GM23338 (cell line): ENCODE measurements at regions not wholly inside any gene's neighbourhood (a gene's known extent, or its start where the extent isn't known, plus 50 kb on each side); places are given as distances from the start of the nearest gene placed in this dataset.

ENCODE experiments used
- ATAC-seq: fragments of 200-7000 bp; cut with Tn5 transposase; 3 replicates; pipeline ENCODE4 v1.9.1; 2020
- DNase-seq: peaks from one replicate; pipeline ENCODE4 v3.0.0-alpha.2; 2015; ENCODE audit warnings: low spot score
- H2AFZ ChIP-seq: fragments of 200-600 bp; sonication (generic); 2 replicates; pipeline ENCODE4 v1.8.0; 2016; ENCODE audit warnings: antibody characterized with exemption, mild to moderate bottlenecking, moderate library complexity
- H3F3A ChIP-seq: fragments of 200-600 bp; sonication (generic); replicated peaks from 2 replicates; pipeline ENCODE4 v1.8.0; 2017; ENCODE audit warnings: antibody characterized with exemption, mixed run types, low read depth
- H3K27ac ChIP-seq: fragments of 200-600 bp; sonication (generic); 2 replicates; pipeline ENCODE4 v1.6.1; 2016; ENCODE audit warnings: low read depth
- H3K27me3 ChIP-seq: fragments of 200-600 bp; sonication (generic); 2 replicates; pipeline ENCODE4 v1.8.0; 2016; ENCODE audit warnings: mild to moderate bottlenecking, mixed run types, moderate library complexity; ENCODE audit not compliant: insufficient read depth
- H3K36me3 ChIP-seq: fragments of 200-600 bp; sonication (generic); 2 replicates; pipeline ENCODE4 v1.8.0; 2016; ENCODE audit warnings: mild to moderate bottlenecking; ENCODE audit not compliant: insufficient read depth
- H3K4me1 ChIP-seq: fragments of 200-600 bp; sonication (generic); 2 replicates; pipeline ENCODE4 v1.8.0; 2016; ENCODE audit warnings: mild to moderate bottlenecking, moderate library complexity; ENCODE audit not compliant: insufficient read depth
- H3K4me2 ChIP-seq: fragments of 200-600 bp; sonication (generic); 2 replicates; pipeline ENCODE4 v1.7.1; 2017; ENCODE audit warnings: mixed run types
- H3K4me3 ChIP-seq: fragments of 200-600 bp; sonication (generic); 2 replicates; pipeline ENCODE4 v1.6.1; 2016; ENCODE audit warnings: mixed run types
- H3K79me2 ChIP-seq: fragments of 200-600 bp; sonication (generic); replicated peaks from 2 replicates; pipeline ENCODE4 v1.8.0; 2017; ENCODE audit warnings: mild to moderate bottlenecking; ENCODE audit not compliant: insufficient read depth
- H3K9me2 ChIP-seq: fragments of 200-600 bp; sonication (generic); 2 replicates; pipeline ENCODE4 v1.8.0; 2017; ENCODE audit not compliant: insufficient read depth
- H4K20me1 ChIP-seq: fragments of 200-600 bp; sonication (generic); replicated peaks from 2 replicates; pipeline ENCODE4 v1.8.0; 2017; ENCODE audit warnings: mild to moderate bottlenecking; ENCODE audit not compliant: insufficient read depth
- H3K27ac Mint-ChIP-seq: 2 replicates; pipeline ENCODE4 v1.8.0; 2020; ENCODE audit warnings: inconsistent platforms, mild to moderate bottlenecking, moderate library complexity, mixed read lengths
- H3K27me3 Mint-ChIP-seq: 3 replicates; pipeline ENCODE4 v1.8.0; 2022; ENCODE audit warnings: low read depth, mild to moderate bottlenecking, moderate library complexity, mixed read lengths, inconsistent platforms; ENCODE audit not compliant: insufficient read depth, poor library complexity
- H3K36me3 Mint-ChIP-seq: 3 replicates; pipeline ENCODE4 v1.8.0; 2021; ENCODE audit warnings: low read depth, mild to moderate bottlenecking, inconsistent platforms, moderate library complexity, mixed read lengths
- H3K4me1 Mint-ChIP-seq: 3 replicates; pipeline ENCODE4 v1.8.0; 2020; ENCODE audit warnings: mild to moderate bottlenecking, inconsistent platforms, mixed read lengths
- H3K4me3 Mint-ChIP-seq: 3 replicates; pipeline ENCODE4 v1.8.0; 2021; ENCODE audit warnings: moderate library complexity, mild to moderate bottlenecking, inconsistent platforms, mixed read lengths
- H3K9me3 Mint-ChIP-seq: 3 replicates; pipeline ENCODE4 v1.8.0; 2020; ENCODE audit warnings: moderate library complexity, mild to moderate bottlenecking, inconsistent platforms, mixed read lengths
- JUNB ChIP-seq: IDR thresholded peaks from one replicate; pipeline ENCODE4 v1.6.1; 2016; ENCODE audit warnings: antibody characterized with exemption; ENCODE audit not compliant: unreplicated experiment
- TF ChIP-seq, protein P1 (sequence below): IDR thresholded peaks from one replicate; pipeline ENCODE4 v1.6.1; 2018; ENCODE audit warnings: antibody characterized with exemption; ENCODE audit not compliant: unreplicated experiment
- TF ChIP-seq, protein P2 (sequence below), 2 experiments: fragments of 200-600 bp in 1 of 2; sonication (generic) in 1 of 2; conservative IDR thresholded peaks; 2 replicates each; pipeline versions ENCODE4 v1.5.1 to v1.6.1; 2016 to 2017; ENCODE audit warnings: antibody characterized with exemption in 2 of 2, low read depth in 2 of 2, mild to moderate bottlenecking in 2 of 2, moderate library complexity in 1 of 2
- TF ChIP-seq, protein P3 (sequence below): fragments of 250-450 bp; sonication (Bioruptor Pico); IDR thresholded peaks from 2 replicates; pipeline ENCODE4 v1.5.0; 2020; ENCODE audit warnings: mild to moderate bottlenecking, moderate library complexity

- TF ChIP-seq, protein P1, sequence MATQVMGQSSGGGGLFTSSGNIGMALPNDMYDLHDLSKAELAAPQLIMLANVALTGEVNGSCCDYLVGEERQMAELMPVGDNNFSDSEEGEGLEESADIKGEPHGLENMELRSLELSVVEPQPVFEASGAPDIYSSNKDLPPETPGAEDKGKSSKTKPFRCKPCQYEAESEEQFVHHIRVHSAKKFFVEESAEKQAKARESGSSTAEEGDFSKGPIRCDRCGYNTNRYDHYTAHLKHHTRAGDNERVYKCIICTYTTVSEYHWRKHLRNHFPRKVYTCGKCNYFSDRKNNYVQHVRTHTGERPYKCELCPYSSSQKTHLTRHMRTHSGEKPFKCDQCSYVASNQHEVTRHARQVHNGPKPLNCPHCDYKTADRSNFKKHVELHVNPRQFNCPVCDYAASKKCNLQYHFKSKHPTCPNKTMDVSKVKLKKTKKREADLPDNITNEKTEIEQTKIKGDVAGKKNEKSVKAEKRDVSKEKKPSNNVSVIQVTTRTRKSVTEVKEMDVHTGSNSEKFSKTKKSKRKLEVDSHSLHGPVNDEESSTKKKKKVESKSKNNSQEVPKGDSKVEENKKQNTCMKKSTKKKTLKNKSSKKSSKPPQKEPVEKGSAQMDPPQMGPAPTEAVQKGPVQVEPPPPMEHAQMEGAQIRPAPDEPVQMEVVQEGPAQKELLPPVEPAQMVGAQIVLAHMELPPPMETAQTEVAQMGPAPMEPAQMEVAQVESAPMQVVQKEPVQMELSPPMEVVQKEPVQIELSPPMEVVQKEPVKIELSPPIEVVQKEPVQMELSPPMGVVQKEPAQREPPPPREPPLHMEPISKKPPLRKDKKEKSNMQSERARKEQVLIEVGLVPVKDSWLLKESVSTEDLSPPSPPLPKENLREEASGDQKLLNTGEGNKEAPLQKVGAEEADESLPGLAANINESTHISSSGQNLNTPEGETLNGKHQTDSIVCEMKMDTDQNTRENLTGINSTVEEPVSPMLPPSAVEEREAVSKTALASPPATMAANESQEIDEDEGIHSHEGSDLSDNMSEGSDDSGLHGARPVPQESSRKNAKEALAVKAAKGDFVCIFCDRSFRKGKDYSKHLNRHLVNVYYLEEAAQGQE, result no peak
Measured at GRCh38 chr15:97096303-97096835, 765.9 kb downstream of the NR2F2 start (continued).

GRCh38 chr15:97099040-97099439, 768.5 kb downstream of the NR2F2 start:
- TF ChIP-seq, protein P1, result peak; percentile 63
- TF ChIP-seq, protein P2, sequence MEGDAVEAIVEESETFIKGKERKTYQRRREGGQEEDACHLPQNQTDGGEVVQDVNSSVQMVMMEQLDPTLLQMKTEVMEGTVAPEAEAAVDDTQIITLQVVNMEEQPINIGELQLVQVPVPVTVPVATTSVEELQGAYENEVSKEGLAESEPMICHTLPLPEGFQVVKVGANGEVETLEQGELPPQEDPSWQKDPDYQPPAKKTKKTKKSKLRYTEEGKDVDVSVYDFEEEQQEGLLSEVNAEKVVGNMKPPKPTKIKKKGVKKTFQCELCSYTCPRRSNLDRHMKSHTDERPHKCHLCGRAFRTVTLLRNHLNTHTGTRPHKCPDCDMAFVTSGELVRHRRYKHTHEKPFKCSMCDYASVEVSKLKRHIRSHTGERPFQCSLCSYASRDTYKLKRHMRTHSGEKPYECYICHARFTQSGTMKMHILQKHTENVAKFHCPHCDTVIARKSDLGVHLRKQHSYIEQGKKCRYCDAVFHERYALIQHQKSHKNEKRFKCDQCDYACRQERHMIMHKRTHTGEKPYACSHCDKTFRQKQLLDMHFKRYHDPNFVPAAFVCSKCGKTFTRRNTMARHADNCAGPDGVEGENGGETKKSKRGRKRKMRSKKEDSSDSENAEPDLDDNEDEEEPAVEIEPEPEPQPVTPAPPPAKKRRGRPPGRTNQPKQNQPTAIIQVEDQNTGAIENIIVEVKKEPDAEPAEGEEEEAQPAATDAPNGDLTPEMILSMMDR (conservative IDR thresholded peaks at IDR 0.05; ENCODE audit: low read depth in 2 of 2), result no peak
- TF ChIP-seq JUNB, result no peak
- TF ChIP-seq, protein P3, sequence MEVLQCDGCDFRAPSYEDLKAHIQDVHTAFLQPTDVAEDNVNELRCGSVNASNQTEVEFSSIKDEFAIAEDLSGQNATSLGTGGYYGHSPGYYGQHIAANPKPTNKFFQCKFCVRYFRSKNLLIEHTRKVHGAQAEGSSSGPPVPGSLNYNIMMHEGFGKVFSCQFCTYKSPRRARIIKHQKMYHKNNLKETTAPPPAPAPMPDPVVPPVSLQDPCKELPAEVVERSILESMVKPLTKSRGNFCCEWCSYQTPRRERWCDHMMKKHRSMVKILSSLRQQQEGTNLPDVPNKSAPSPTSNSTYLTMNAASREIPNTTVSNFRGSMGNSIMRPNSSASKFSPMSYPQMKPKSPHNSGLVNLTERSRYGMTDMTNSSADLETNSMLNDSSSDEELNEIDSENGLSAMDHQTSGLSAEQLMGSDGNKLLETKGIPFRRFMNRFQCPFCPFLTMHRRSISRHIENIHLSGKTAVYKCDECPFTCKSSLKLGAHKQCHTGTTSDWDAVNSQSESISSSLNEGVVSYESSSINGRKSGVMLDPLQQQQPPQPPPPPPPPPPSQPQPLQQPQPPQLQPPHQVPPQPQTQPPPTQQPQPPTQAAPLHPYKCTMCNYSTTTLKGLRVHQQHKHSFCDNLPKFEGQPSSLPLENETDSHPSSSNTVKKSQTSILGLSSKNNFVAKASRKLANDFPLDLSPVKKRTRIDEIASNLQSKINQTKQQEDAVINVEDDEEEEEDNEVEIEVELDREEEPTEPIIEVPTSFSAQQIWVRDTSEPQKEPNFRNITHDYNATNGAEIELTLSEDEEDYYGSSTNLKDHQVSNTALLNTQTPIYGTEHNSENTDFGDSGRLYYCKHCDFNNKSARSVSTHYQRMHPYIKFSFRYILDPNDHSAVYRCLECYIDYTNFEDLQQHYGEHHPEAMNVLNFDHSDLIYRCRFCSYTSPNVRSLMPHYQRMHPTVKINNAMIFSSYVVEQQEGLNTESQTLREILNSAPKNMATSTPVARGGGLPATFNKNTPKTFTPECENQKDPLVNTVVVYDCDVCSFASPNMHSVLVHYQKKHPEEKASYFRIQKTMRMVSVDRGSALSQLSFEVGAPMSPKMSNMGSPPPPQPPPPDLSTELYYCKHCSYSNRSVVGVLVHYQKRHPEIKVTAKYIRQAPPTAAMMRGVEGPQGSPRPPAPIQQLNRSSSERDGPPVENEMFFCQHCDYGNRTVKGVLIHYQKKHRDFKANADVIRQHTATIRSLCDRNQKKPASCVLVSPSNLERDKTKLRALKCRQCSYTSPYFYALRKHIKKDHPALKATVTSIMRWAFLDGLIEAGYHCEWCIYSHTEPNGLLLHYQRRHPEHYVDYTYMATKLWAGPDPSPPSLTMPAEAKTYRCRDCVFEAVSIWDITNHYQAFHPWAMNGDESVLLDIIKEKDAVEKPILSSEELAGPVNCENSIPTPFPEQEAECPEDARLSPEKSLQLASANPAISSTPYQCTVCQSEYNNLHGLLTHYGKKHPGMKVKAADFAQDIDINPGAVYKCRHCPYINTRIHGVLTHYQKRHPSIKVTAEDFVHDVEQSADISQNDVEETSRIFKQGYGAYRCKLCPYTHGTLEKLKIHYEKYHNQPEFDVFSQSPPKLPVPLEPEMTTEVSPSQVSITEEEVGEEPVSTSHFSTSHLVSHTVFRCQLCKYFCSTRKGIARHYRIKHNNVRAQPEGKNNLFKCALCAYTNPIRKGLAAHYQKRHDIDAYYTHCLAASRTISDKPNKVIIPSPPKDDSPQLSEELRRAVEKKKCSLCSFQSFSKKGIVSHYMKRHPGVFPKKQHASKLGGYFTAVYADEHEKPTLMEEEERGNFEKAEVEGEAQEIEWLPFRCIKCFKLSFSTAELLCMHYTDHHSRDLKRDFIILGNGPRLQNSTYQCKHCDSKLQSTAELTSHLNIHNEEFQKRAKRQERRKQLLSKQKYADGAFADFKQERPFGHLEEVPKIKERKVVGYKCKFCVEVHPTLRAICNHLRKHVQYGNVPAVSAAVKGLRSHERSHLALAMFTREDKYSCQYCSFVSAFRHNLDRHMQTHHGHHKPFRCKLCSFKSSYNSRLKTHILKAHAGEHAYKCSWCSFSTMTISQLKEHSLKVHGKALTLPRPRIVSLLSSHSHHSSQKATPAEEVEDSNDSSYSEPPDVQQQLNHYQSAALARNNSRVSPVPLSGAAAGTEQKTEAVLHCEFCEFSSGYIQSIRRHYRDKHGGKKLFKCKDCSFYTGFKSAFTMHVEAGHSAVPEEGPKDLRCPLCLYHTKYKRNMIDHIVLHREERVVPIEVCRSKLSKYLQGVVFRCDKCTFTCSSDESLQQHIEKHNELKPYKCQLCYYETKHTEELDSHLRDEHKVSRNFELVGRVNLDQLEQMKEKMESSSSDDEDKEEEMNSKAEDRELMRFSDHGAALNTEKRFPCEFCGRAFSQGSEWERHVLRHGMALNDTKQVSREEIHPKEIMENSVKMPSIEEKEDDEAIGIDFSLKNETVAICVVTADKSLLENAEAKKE (CRISPR knock-in tag), result no peak
- no peaks in the 10 kb centered on the region for H3K9me3 Mint-ChIP-seq
- H3K4me3 Mint-ChIP-seq, result no peak overlapping the region
- no peak overlapping the region for H3K4me3 ChIP-seq
- H3K4me2 ChIP-seq, result no peak overlapping the region
- no peaks in the 10 kb centered on the region for H3K4me1 ChIP-seq
- H3K36me3 Mint-ChIP-seq, result no peaks in the 10 kb centered on the region
- no peaks in the 10 kb centered on the region for H3K36me3 ChIP-seq
- H3K9me2 ChIP-seq, result no peaks in the 10 kb centered on the region
- no peak overlapping the region for H2AFZ ChIP-seq
- no peak overlapping the region for H3K27ac ChIP-seq
- H3K27me3 ChIP-seq, result no peaks in the 10 kb centered on the region
- H3K27ac Mint-ChIP-seq, result no peak overlapping the region
- H4K20me1 ChIP-seq, result no peaks in the 10 kb centered on the region
- DNase-seq (no peak), ATAC-seq (no peak)
- no peaks in the 10 kb centered on the region for H3F3A ChIP-seq
- no peaks in the 10 kb centered on the region for H3K4me1 Mint-ChIP-seq
- no peaks in the 10 kb centered on the region for H3K79me2 ChIP-seq
- peaks cover 1% of the 10 kb centered on the region for H3K27me3 Mint-ChIP-seq
